ENCODE measurements at regions not wholly inside any gene's neighbourhood (a gene's known extent, or its start where the extent isn't known, plus 50 kb on each side); places are given as distances from the start of the nearest gene placed in this dataset.

DNA sequence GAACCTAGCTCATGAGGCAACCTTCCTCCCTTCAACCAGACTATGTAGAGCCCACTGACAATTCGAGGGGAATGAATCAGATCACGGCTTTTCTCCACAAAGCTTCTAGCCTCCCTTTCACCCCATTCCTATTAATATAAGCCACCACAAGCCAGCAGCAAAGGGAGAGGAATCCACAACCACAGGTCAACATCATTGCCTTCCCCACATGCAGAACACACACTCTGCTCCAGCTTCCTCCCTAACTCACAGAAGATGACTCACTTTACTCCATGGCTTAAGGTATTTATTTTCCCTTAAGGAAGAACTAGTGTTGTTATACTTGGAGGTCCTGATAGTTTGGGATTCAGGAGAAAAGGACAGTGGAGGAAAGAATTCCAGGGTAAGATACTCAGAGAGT is 272.2 kb downstream of the C1D start:
- TF ChIP-seq CTCF (IDR thresholded peaks at IDR 0.05) (no peak), NR1H2 (CRISPR knock-in tag; IDR thresholded peaks at IDR 0.05) (no peak), CREB1 (CRISPR knock-in tag; IDR thresholded peaks at IDR 0.05) (no peak), ATF6 (CRISPR knock-in tag; IDR thresholded peaks at IDR 0.05) (no peak), NR2C2 (CRISPR knock-in tag; IDR thresholded peaks at IDR 0.05) (no peak)
- TF ChIP-seq, protein P1, sequence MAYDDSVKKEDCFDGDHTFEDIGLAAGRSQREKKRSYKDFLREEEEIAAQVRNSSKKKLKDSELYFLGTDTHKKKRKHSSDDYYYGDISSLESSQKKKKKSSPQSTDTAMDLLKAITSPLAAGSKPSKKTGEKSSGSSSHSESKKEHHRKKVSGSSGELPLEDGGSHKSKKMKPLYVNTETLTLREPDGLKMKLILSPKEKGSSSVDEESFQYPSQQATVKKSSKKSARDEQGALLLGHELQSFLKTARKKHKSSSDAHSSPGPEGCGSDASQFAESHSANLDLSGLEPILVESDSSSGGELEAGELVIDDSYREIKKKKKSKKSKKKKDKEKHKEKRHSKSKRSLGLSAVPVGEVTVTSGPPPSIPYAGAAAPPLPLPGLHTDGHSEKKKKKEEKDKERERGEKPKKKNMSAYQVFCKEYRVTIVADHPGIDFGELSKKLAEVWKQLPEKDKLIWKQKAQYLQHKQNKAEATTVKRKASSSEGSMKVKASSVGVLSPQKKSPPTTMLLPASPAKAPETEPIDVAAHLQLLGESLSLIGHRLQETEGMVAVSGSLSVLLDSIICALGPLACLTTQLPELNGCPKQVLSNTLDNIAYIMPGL (CRISPR knock-in tag; IDR thresholded peaks at IDR 0.05) = no peak
